Stimulated activated CD4-positive, alpha-beta T cell treated with anti-CD3 and anti-CD28 coated beads, Interleukin-4, amount 100 ng/mL, for 24 hours (primary cell): ENCODE measurements at regions not wholly inside any gene's neighbourhood (a gene's known extent, or its start where the extent isn't known, plus 50 kb on each side); places are given as distances from the start of the nearest gene placed in this dataset.

Experiments
- DNase-seq: peaks from one replicate; pipeline ENCODE4 v3.0.0-alpha.2; 2020

DNA sequence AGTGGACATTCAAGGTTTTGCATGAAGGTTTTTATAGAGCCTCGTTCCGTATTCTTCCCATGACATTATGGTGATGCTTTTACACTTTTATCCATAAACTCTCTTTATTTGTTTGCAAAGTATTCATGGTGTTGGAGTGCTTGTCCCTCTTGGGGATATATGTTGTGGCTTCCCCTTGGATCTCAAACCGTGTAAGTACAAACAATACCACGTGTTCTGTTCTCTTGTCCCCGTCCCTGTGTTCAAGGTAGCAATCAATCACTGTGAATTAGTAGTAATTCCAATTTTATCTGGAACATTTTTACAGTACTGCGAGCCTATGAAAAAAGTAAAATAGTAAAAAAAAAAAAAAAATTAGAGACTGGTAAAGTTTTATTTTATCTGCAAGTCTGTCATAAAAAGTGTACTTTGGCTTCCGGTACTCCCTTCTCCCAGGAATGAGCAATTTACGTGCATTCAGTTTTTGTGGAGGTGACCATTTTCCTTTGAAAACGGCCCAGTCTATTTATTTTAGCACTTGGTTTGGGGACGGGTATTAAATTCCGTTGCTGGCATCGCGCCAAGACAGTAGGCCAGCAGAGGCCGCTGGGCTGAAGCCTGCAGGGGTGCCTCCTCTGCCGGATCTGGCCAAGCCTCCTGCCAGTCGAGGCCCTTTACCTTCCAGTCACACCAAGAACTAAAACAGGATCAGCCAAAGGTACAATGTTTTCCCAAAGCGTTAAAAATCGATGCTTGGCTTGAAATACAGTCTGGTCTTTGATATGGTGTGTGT is 175.7 kb downstream of the SOCS6 start:
- peak; percentile 14 for DNase-seq

DNA sequence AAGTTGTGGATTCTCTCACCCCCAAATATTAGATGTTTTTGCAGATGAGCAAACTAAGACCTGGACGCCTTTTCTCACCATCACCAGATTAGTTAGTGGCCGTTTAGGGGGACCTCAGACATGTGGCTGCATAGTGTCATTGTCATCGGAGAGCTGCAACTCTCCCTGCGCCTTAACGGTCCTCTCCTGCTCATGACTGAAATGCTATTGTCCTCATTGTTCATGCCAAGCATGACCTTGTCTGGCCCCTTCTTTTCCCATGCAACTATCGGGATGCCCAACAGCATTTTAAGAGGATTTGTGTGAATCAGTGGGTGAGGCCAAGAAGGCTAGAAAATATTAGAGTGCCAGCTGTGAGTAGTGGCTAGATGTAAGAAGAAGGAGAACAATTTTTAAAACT is 174.2 kb downstream of the SOCS6 start:
- no peak for DNase-seq

DNA sequence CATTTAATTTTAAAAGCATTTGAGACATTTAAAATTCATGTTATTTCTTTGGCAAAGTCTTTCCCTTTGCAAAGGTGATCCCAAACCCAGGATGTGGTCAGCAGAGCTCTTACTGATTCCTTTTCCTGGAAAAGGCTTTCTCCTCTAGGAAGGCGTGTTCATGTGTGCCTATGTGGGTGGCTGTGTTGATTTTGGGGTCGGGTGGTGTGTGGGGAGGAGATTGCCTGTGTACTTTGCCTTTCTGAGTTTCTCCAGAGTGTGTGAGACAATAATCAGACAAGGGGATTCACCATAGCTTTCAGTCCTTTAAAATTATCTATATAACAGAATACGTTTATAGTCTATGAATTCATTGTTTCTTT is 173.2 kb downstream of the SOCS6 start:
- no peak for DNase-seq

DNA sequence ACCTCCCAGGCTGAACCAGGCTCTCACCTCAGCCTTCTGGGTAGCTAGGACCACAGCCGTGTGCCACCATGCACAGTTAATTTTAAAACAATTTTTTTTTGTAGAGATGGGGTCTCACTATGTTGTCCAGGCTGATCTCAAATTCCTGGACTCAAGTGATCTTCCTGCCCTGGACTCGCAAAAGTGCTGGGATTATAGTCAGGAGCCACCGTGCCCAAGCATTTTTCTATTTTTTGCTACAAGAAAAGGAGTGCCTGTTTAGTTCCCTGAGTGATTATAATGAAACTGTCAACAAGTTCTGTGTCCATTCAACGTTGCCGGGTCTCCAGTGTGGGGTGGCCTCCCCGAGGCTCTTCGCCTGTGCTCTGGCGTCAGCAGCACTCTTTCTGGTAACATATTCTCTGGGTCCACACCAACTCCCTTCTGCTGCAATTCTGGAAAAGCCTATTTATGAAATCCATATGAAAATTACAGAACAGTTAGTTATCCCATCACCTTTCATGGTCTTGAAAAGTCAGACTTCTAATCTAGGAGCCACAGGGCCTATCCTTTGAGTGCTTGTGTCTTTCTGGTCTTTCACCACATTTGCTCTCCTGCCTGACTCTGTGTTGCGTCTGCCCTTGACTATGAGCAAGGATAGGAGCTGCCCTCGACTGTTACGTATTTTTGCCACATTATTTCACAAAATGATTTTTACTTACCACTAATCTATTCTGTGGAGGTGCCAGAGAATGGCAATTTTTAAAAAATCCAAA is 172.7 kb downstream of the SOCS6 start:
- DNase-seq, result no peak

DNA sequence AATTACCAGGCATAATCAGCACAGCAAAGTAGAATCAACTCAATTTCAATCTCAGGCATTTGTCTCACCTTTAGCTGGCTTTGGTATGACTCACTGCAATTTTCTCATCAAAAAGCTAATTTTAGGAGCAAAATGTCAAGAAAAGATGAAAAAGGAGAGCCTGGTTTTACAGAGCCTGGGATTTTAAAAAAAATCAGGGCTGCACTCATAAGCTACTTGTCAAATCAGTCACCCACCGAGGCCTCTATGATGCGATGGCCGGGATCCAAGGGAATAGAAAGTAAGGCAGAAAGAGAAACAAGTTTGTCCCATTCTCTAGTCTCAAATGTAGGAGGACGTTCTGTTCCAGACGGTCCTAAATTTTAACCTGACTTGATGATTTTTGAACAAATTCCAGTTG is 170.9 kb downstream of the SOCS6 start:
- no peak for DNase-seq

DNA sequence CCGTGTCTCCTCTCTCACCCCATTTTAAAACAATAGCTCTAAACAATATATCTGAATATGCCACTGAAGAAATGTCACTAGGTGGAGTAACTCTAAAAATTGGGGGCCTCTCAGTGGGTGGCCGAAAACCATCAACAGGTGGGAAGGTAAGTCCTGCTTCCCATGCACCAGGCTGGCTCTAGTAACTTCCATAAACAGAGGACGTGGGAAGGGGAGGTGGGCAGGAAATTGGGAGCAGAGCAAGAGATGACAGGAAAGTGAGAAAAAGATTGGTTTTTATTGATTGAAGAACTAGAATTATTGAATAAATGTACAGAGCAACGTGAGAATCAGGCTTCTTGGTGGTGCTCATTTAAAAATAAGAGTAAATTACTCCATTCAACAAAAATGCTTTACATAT is 170.4 kb downstream of the SOCS6 start:
- DNase-seq, result no peak

DNA sequence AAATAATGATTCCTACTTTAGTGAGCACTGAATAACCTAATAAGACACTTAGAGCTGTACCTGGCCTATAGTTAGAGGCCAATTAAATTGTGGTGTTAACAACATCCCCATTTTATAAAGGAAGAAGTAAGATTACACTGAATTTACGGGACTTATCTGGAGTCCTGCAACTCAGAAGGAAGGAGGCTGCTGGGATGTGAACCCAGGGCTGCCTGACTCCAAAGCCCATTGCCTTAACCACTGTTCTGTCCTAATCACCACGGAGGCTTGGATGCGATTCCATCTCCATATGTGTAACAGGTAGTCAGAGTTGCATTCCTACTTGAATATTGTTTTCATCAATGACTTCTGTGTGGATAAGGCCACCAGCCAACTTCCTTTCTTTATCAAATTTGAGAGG is 168.9 kb downstream of the SOCS6 start:
- no peak for DNase-seq

DNA sequence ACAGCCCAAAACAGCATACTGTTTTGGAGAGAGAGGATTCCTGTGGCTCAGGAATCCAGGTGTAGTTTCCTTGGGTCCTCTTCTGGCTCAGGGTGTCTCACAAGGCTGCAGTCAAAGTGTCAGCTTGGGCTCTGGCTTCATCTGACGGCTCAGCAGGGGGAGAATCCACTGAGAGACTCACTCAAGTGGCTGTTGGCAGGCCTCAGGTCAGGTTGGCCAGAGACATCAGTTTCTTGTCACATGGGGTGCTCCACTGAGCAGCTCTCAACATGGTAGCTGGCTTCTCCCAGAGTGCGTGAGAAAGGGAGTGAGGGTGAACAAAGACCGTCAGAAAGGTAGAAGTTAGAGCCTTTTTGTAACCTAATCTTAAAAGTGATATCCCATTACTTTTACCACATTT is 168.4 kb downstream of the SOCS6 start:
- DNase-seq, result no peak

DNA sequence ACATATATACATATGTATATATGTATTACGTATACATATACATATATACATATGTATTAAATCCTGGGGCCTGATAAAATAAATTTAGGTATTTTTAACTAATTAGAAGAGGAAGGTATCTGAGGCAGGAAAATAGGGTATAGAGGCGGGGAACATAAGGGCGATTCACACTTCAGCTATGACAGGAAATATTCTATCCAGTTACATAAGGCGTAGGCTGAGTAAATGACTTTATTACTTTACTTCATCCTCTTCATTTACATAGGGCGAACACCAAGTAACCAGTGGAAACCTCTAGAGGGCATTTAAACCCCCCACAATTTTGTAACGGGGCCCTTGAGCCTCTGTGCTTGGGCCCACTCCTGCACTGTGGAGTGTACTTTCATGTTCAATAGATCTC is 167.5 kb downstream of the SOCS6 start:
- DNase-seq, result no peak

DNA sequence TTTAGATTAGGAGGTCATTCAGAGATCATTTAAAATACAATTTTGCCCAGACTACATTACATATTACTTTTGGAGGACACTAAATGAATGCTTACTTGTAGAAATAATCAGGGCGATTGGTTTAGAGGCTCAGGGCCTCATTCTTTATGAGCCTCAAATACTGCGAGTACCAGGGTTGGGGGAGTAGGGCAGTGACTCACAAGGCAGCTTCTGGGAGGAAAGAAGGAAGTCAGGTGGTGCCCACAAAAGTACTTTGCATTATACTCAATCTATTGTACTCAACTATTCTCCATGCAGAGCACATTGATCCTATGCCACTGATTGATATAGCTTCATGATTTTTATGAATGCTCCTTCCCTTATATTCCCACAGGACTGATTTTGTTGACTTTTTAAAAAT is 166.9 kb downstream of the SOCS6 start:
- no peak for DNase-seq

DNA sequence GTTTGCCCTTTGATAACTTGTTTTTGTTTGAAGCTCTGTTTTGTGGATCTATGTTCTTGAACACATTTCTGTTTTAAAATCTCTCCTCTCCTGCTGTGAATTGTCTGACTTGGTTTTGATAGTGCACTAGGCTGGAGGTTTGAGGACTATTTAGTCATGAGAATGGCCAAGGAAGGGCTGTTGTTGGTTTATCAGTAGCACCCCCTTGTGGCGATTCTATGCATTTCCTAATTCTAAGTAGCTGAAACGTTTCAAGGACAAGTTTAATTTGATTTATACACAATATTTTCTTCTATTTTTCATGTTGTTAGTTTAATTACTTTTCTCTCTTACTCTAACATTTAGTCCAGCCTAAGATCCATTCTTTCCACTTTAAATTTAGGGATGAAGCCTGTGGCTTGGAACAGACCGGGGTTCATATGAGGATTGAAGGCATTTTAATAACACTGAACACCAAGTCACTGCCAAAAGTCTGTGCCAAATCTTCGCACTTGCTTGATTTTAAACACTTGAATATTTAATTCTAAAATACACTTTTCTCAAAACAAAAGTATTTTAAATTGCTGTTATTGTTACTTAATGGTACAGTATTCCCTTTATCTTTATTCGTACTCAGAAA is 166.0 kb downstream of the SOCS6 start:
- peak; percentile 33 for DNase-seq

DNA sequence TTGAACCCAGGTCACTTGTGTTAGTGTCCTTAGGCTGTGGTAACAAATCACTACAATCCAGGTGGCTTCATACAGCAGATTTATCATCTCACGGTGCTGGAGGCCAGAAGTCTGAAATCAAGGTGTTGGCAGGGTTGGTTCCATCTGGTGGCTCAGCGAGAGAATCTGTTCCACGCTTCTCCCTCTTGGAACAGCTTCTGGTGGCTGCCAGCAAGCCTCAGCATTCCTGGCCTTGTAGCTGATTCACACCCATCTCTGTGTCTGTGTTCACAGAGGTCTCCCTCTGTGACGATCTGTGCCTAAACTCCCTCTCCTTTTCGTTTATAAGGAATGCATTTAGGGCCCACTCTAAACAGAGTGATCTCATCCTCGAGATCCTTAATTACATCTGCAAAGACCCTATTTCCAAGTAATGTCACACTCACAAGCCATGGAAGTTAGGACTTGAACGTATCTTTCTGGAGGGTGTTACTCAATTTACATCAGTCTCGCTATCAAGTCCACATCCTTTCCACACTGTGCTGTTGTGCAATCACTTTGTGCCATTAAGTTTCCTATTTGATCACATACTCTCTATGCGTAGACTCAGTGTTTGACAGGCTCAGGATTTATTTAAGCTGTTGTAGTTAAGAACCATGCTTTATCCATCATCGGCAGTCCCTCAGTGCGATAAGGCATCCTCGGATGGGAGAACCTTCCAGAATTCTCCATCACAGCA is 164.4 kb downstream of the SOCS6 start:
- no peak for DNase-seq

DNA sequence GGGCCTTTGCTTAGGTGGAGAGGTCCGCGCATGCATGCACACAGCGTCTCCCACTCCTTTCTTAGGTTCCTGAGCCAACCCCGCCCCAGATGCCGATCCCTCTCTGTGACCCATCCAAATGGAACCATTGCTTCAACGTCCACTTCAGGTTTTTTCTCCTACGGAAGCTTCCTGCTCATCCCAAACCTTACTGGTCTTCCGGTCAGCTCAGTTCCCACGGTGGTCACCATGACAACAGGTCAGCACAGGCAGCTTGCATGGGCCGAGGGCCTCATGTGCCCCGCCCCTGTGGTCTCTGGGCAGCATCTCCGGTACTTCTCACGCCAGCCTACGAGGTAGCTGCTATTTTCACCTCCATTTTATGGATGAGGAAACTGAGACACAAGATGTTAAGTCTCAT is 163.7 kb downstream of the SOCS6 start:
- DNase-seq, result no peak

DNA sequence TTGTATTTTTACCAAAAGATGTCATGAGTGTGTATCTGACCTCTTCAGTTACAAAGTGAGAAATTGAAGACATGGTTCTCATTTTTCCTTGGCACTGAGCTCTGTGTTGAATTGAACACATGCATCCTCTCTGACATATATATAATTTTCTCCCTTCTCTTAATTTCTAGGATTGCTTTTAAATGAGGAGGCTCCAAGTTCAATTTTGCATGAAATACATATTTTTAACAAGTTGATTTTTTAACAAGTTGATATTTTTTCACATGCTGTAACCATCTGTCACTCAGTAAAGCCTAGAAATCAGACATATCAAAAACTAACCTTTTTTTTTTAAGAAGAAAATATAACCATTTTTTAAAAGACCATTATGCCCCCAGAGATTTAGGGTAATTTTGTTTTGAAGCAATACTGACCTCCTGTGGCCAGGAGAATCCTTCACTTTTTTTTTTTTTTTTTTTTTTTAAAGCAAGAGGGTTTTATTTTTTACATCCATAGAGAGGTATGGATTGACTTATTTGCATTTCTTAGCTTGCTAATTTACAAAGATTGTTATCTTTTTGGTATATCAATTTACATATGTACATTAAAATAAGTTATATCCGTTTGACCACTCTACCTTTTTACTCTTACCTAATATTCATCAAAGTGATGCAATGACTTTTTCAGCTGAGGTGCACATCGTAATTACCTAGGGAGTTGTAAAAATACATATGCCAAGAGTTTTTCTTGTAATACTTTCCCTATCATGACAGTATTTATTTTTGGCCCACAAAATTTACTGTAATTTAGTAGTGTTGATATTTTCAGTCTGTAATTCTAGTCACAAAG is 161.8 kb downstream of the SOCS6 start:
- no peak for DNase-seq

DNA sequence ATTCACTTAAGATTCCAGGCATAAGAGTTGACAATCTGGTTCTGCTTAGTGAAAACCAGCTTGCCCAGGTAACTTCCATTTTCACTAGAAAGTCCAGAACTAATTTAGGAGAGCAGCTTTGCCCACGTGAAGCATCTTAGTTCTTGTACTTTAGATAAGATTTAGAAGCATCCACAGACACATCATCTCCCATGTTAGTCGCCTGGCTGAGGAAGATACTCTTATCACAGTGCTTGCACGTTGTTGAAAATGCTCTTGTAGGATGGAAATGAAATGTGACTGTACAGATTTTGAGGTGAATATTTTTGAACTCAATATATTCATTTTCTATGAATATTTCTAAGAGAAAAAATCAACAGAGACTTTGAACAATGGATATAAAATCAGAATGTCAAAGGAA is 159.7 kb downstream of the SOCS6 start:
- DNase-seq, result no peak

DNA sequence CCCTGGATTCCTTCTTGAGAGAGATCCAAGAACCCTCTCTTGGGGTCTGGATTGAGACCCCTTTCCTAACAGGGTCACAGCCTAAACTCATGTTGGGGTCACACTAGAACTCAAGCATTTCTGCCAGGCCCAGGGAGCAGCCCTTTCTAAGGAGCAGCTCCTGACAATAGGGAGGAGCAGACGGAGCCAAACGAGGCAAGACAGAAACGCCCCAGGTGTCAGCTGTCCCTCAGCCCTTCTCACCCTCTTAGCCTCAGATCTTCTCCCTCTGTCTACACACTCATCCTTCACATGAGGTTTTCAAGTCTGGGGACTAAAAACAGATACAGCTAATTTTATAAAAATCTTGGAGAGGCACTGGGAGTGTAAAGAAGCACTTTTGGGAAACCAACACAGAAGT is 157.2 kb downstream of the SOCS6 start:
- DNase-seq, result no peak

DNA sequence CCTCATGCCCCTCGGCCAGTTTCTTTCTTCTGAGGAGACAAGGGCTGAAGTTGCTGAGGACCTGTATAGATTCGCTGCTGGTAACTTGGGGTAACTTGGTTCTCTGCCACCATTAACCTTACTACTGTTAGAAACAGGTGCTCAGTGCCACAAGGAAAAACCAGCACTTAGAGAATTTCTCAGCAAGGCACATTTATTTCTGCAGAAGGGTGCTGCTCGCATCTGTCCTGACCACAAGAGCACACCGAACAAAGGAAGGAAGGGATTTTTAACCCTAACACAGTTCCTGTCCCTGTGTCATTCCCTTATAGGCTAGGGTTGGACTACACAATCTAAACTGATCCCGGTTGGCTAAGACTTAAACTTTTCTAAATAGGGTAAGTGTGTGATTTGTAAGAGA is 154.1 kb downstream of the SOCS6 start:
- DNase-seq, result no peak

DNA sequence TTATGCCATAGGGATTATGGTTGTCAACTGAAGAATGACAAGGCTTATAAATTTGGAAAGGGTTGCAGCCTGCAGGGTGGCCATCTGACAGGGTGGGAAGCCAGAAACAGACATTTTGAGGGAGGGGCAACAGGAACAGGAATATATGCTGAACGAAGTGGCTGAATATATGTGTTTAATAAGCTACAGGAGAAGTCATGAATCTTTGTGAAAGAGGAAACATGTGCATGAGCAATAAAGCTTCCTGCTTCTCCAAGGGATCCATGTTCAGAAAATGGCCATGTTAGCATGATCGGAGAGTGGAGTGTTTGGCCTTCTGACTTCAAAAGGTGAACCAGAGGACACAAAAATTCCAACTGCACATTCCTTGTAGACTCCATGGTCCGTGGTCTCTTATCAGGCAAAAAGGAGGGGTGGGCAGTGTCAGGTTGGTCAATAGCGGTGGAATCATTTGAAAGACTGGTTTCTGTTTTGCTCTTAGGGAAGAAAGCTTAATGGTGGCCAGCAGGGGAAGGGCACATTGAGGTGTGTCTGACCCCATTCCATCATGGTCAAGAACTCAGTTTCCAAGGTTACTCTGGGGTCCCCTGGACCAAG is 144.1 kb downstream of the SOCS6 start:
- no peak for DNase-seq

DNA sequence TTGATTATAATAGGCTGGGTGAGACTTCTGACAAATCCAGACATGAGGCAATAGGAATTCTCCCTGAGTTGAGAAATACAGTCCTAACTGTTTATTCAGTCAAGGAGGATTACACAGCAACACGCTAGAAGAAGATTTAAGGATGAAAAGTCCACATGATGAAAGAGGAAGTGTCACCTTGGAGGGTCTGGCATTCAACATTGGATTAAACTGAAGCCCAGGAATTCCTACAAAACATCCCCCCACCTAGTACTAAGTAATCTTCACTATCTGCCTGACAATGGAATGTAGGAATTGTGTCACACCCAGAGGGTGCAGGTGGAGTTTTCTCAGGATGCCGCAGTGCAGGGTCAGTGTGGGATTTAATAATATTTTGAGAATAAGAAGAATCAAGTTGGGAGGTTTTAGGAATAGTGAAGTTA is 142.4 kb downstream of the SOCS6 start:
- DNase-seq, result no peak

DNA sequence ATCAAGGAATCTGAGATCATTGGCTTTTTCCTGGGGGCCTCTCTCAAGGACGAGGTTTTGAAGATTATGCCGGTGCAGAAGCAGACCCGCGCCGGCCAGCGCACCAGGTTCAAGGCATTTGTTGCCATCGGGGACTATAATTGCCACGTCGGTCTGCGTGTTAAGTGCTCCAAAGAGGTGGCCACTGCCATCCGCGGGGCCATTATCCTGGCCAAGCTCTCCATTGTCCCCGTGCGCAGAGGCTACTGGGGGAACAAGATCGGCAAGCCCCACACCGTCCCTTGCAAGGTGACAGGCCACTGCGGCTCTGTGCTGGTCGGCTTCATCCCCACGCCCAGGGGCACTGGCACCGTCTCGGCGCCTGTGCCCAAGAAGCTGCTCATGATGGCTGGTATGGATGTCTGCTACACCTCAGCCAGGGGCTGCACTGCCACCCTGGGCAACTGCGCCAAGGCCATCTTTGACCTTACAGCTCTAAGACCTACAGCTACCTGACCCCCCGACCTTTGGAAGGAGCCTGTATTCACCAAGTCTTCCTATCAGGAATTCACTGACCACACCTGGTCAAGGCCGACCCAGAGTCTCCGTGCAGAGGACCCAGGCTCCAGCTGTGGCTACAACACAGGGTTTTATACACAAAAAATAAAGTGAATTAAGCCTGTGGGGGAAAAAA is 141.8 kb downstream of the SOCS6 start:
- no peak for DNase-seq

DNA sequence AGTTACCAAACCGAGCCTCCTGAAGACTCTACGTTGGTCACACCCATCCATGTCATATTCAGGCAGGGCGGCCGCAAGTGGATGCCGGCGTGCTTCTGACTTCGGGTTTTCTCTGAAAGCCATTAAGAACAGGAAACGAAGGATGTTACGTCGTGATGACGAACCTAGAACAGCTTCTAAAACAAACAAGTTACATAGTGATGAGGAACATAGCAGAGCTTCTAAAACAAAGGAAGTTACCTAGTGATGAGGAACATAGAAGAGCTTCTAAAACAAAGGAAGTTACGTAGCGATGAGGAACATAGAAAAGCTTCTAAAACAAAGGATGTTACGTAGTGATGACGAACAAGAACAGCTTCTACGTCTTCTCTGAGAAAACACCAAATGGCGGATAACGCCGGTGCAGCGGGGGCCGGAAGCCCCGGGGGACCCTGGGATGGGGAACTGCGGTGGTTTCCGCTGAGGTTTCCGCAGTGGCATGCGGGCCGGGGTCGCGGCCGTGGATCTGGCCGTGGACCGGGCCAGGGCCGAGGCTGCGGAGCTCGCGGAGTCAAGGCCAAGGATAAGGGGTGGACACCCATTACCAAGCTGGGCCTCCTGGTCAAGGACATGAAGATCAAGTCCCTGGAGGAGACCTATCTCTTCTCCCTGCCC is 141.1 kb downstream of the SOCS6 start:
- no peak for DNase-seq
